HFF-Myc (cell line): ENCODE measurements at regions not wholly inside any gene's neighbourhood (a gene's known extent, or its start where the extent isn't known, plus 50 kb on each side); places are given as distances from the start of the nearest gene placed in this dataset.
"Not testable (repeated sequence)": the region's sequence is repeated elsewhere in the genome, so short reads cannot be mapped to it uniquely, and the experiment has no call there.

ENCODE experiments used
- DNase-seq: peaks from one replicate; pipeline ENCODE4 v3.0.0-alpha.2; 2011; ENCODE audit warnings: low read depth; ENCODE audit errors: extremely low read depth
- H3K4me3 ChIP-seq: replicated peaks from 2 replicates; pipeline ENCODE4 v1.5.1; 2011; ENCODE audit warnings: low read depth, mild to moderate bottlenecking, control low read depth, low read length
- TF ChIP-seq, protein P1 (sequence below): IDR thresholded peaks from 2 replicates; pipeline ENCODE4 v1.5.1; 2012; ENCODE audit warnings: mild to moderate bottlenecking, low read depth, low read length, control low read depth; ENCODE audit errors: missing control alignments

DNA sequence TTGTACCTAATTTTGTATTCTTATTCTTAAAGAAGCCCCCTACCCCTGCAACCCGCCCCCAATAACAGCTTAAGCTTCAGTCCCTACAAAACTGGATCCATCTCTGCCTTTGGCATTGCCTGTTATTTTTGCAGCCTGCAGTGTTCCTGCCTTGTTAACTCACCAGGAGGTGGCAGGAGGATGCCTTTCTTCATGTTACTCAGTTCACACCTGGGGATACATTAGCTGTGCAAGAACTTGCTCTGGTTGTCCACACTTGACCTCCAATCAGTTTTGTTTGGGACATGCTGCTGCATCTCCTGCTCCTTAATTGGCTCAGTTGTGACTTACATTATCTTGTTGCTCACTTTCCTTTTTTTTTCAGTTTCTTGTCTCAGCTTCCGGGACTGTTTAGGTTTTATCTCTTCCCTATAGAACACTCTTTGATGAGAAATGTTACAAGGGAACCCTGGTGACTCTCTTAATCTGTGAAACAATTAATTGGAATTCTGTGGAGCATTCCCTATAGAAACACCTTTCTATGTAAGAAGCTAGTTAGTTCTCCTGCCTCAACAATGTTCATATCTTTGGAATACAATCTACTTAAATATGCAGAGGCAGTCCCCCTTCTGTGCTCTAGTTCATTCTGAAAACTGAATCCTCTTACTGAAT, 467.7 kb upstream of the ACO1 start:
- TF ChIP-seq, protein P1, sequence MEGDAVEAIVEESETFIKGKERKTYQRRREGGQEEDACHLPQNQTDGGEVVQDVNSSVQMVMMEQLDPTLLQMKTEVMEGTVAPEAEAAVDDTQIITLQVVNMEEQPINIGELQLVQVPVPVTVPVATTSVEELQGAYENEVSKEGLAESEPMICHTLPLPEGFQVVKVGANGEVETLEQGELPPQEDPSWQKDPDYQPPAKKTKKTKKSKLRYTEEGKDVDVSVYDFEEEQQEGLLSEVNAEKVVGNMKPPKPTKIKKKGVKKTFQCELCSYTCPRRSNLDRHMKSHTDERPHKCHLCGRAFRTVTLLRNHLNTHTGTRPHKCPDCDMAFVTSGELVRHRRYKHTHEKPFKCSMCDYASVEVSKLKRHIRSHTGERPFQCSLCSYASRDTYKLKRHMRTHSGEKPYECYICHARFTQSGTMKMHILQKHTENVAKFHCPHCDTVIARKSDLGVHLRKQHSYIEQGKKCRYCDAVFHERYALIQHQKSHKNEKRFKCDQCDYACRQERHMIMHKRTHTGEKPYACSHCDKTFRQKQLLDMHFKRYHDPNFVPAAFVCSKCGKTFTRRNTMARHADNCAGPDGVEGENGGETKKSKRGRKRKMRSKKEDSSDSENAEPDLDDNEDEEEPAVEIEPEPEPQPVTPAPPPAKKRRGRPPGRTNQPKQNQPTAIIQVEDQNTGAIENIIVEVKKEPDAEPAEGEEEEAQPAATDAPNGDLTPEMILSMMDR: no peak
- no peak overlapping the region for H3K4me3 ChIP-seq
- no peak for DNase-seq

GRCh38 chr9:31937737-31938136, 446.7 kb upstream of the ACO1 start:
- DNase-seq, H3K4me3 ChIP-seq: not testable (repeated sequence)

- TF ChIP-seq, protein P1: no peak
- no peak for DNase-seq
- no peak overlapping the region for H3K4me3 ChIP-seq
Observed at GRCh38 chr9:31950756-31951155, 433.7 kb upstream of the ACO1 start.

DNA sequence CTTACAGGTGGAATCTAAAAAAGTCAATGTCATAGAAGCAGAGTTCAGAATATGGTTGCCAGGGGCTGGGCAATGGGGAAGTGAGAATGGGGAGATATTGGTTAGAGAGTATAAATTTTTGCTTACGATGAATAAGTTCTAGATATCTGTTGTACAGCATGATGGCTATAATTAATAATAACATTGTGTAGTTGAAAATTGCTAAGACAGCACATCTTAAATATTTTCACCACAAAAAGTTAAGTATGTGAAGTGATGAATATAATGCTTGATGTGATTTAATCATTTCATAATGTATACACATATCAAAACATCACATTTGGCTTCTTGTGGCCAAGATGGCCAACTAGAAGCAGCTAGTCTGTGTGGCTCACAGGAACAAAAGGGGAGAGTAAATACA, 425.9 kb upstream of the ACO1 start:
- H3K4me3 ChIP-seq: no peak overlapping the region
- TF ChIP-seq, protein P1: no peak
- no peak for DNase-seq

DNA sequence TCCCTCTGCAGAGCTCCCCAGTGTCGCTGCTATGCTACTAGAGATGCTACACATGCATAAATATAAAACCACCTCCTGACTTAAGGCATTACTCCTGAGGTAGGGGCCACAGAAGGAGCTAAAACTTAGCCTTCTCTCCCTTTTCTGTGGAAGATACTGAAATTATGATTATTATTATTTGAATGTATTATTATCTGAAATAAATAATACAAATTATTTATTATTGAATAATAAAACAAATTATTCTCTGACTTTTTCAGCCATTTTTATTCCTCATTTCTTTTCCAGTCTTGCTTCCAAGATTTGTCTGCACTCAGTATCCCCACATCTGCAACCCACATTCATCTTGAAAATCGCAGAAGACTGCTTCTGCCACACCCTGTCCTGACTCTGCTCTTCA, 414.9 kb upstream of the ACO1 start:
- DNase-seq: no peak
- no peak overlapping the region for H3K4me3 ChIP-seq
- TF ChIP-seq, protein P1: no peak

DNA sequence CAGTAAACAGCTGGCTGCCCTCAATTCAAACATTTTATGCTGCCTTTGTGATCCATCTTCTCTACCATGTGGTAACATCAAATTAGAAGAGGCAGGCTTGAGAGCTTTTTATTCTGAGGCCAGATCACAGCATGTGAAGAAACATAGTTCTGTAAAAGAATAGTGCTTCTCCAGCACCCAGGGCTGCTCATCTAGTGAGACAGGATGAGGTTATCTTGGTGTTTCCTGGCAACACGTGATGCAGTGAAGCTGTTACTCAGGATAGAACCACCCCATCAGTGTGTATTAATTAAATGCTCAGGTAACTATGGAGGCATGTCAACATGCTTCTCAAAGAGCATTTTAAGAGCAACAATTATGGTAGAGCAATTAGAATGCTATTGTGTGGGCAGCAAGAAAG, 400.5 kb upstream of the ACO1 start:
- TF ChIP-seq, protein P1: no peak
- DNase-seq: no peak

GRCh38 chr9:31996331-31996730, 388.1 kb upstream of the ACO1 start:
- no peak overlapping the region for H3K4me3 ChIP-seq
- DNase-seq: no peak
- TF ChIP-seq, protein P1: no peak

More for the DNA sequence above, 400.5 kb upstream of the ACO1 start:
- no peak overlapping the region for H3K4me3 ChIP-seq
